ENCODE measurements at regions not wholly inside any gene's neighbourhood (a gene's known extent, or its start where the extent isn't known, plus 50 kb on each side); places are given as distances from the start of the nearest gene placed in this dataset.

GRCh38 chr6:22023937-22024336, 272.9 kb downstream of the PRL start:
- WGBS (ENCODE audit: missing lambda C conversion rate) = 94% methylated on average over 5 of the region's 5 CpGs
- Histone ChIP-seq H3K9me3 (peaks cover 4% of the 10 kb centered on the region; the same call in 1 of the 3 replicates), H3K27ac (peak overlapping the region in 1 of 2 experiments; percentile 35; a peak in 2 of 6 replicates), H3K4me1 (peaks cover 15% of the 10 kb centered on the region), H3K4me3 (no peak overlapping the region), H3K4me2 (no peak overlapping the region)
- ATAC-seq (no peak), FAIRE-seq (no peak), DNase-seq (ENCODE audit: low read depth in 1 of 2, low spot score in 1 of 2) (no peak)
- TF ChIP-seq HMGXB4 (CRISPR knock-in tag; IDR thresholded peaks at IDR 0.05; ENCODE audit: borderline replicate concordance) (no peak), RCOR1 (IDR thresholded peaks at IDR 0.05; ENCODE audit: low read depth, low read length) (no peak), POLR2AphosphoS2 (conservative IDR thresholded peaks at IDR 0.05; ENCODE audit: low read length) (no peak), EHMT2 (IDR thresholded peaks at IDR 0.05; ENCODE audit: low read depth) (no peak), MAFK (IDR thresholded peaks at IDR 0.05; ENCODE audit: partially characterized antibody) (no peak), ZC3H11A (IDR thresholded peaks at IDR 0.05) (no peak), USF2 (IDR thresholded peaks at IDR 0.05) (no peak), MAZ (IDR thresholded peaks at IDR 0.05; ENCODE audit: borderline replicate concordance, low read depth, low read length) (no peak), JUN (IDR thresholded peaks at IDR 0.05) (no peak), NPAS2 (CRISPR knock-in tag; IDR thresholded peaks at IDR 0.05; ENCODE audit: borderline replicate concordance) (no peak), ZFP36 (IDR thresholded peaks at IDR 0.05; ENCODE audit: borderline replicate concordance, partially characterized antibody) (no peak), FOSL2 (IDR thresholded peaks at IDR 0.05) (no peak), FOSL2 (CRISPR knock-in tag; IDR thresholded peaks at IDR 0.05) (no peak), ZNF302 (CRISPR knock-in tag; IDR thresholded peaks at IDR 0.05) (no peak)
- CTCF ChIA-PET = no interaction called here
- POLR2A ChIA-PET = no interaction called here

- Histone ChIP-seq H3K4me2 (peak overlapping the region; percentile 51; the same call in 2 of the 3 replicates), H3K27ac (peak overlapping the region; percentile 71 to 88), H3K4me3 (no peak overlapping the region), H3K4me1 (peaks cover 17% of the 10 kb centered on the region), H3K9me3 (peaks cover 4% of the 10 kb centered on the region; the same call in 1 of the 3 replicates)
- FAIRE-seq = no peak
- DNase-seq (ENCODE audit: low read depth in 1 of 2, low spot score in 1 of 2) = no peak
- TF ChIP-seq RNF2 (IDR thresholded peaks at IDR 0.05; ENCODE audit: borderline replicate concordance, low read depth) (no peak), JUNB (IDR thresholded peaks at IDR 0.05) (no peak), CEBPB (IDR thresholded peaks at IDR 0.05) (no peak), PHF8 (IDR thresholded peaks at IDR 0.05; ENCODE audit: borderline replicate concordance, low read depth) (no peak), MAZ (IDR thresholded peaks at IDR 0.05; ENCODE audit: borderline replicate concordance, low read depth, low read length) (no peak), EHMT2 (IDR thresholded peaks at IDR 0.05; ENCODE audit: low read depth) (no peak), HEYL (CRISPR knock-in tag; IDR thresholded peaks at IDR 0.05) (no peak), NR3C1 (IDR thresholded peaks at IDR 0.05) (no peak), FOXS1 (CRISPR knock-in tag; IDR thresholded peaks at IDR 0.05) (no peak), ZSCAN20 (CRISPR knock-in tag; IDR thresholded peaks at IDR 0.05) (no peak), USF2 (IDR thresholded peaks at IDR 0.05) (no peak), FOSL2 (IDR thresholded peaks at IDR 0.05) (no peak), FOSL2 (CRISPR knock-in tag; IDR thresholded peaks at IDR 0.05) (no peak), E2F6 (IDR thresholded peaks at IDR 0.05; ENCODE audit: borderline replicate concordance, low read depth) (no peak), CBX8 (IDR thresholded peaks at IDR 0.05) (no peak), HES2 (IDR thresholded peaks at IDR 0.05) (no peak), TP53 (CRISPR knock-in tag; IDR thresholded peaks at IDR 0.05) (no peak), NPAS2 (CRISPR knock-in tag; IDR thresholded peaks at IDR 0.05; ENCODE audit: borderline replicate concordance) (no peak), FOSB (CRISPR knock-in tag; IDR thresholded peaks at IDR 0.05) (no peak)
- no peak for ATAC-seq
- POLR2A ChIA-PET = interaction anchor here (1.0 to 1.7 kb wide), 3 partner anchors 88 to 436 kb away, joined by 3 to 6 read pairs (median 3); no protein-coding TSS in a partner anchor
- WGBS (ENCODE audit: missing lambda C conversion rate) = 95% methylated on average over 4 of the region's 4 CpGs
- CTCF ChIA-PET = no interaction called here
Observed at GRCh38 chr6:22024973-22025467, 271.8 kb downstream of the PRL start.

Measured in A549 (cell line).